GM13977 (cell line): ENCODE measurements at regions not wholly inside any gene's neighbourhood (a gene's known extent, or its start where the extent isn't known, plus 50 kb on each side); places are given as distances from the start of the nearest gene placed in this dataset.

Experiments
- DNase-seq: peaks from one replicate; pipeline ENCODE4 v3.0.0; 2012; ENCODE audit warnings: low spot score
- in situ Hi-C: fragments of 300-500 bp; cut with MboI; formaldehyde crosslinking; loops from one replicate; pipeline ENCODE4 v1.12.0; 2022; ENCODE audit warnings: low sequenced_read_pairs, low pct_unique_long_range_greater_than_20kb, mixed read lengths, inconsistent platforms; ENCODE audit not compliant: unreplicated experiment
- TF ChIP-seq, protein P1 (sequence below): IDR thresholded peaks from 2 replicates; pipeline ENCODE4 v1.5.1; 2012; ENCODE audit warnings: mild to moderate bottlenecking, control low read depth; ENCODE audit not compliant: insufficient read depth; ENCODE audit errors: extremely low read depth, missing control alignments

DNA sequence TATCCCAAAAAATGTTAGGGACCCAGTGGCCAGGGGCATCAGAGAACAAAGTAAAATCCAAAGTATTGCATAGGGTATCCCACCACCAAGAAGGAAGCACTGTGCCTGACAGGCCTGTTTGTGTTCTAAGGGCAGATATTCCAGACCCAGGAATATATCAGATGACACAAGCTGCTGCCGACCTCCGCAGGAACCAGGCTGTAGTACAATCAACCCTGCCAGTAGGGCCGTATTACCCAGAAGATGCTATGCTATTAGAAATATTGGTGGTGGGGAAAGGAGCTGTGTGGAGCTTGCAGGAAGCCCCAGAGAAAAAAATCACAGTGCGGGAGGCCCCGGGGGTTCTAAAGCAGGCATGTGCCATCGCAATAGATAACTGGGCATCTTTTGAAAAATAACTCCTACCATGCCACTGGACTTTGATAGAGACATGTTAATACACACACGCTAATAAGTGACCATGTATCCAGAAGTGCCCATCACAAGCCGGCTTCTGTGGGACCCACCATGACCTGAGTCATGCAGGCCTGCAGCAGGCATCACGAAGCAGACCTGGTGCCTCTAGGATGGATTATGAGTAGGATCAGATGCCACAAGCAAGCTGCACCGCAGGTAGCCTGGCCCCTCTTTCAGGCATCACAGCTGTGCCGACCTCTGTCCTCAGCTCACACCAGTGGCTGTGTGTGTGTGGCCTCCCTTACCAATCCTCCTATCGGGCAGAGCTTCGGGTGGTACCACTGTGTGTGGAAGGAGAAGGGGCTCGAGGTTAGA, 242.7 kb downstream of the BCL11B start:
- in situ Hi-C loops: no loop called here
- TF ChIP-seq, protein P1, sequence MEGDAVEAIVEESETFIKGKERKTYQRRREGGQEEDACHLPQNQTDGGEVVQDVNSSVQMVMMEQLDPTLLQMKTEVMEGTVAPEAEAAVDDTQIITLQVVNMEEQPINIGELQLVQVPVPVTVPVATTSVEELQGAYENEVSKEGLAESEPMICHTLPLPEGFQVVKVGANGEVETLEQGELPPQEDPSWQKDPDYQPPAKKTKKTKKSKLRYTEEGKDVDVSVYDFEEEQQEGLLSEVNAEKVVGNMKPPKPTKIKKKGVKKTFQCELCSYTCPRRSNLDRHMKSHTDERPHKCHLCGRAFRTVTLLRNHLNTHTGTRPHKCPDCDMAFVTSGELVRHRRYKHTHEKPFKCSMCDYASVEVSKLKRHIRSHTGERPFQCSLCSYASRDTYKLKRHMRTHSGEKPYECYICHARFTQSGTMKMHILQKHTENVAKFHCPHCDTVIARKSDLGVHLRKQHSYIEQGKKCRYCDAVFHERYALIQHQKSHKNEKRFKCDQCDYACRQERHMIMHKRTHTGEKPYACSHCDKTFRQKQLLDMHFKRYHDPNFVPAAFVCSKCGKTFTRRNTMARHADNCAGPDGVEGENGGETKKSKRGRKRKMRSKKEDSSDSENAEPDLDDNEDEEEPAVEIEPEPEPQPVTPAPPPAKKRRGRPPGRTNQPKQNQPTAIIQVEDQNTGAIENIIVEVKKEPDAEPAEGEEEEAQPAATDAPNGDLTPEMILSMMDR: no peak
- no peak for DNase-seq

DNA sequence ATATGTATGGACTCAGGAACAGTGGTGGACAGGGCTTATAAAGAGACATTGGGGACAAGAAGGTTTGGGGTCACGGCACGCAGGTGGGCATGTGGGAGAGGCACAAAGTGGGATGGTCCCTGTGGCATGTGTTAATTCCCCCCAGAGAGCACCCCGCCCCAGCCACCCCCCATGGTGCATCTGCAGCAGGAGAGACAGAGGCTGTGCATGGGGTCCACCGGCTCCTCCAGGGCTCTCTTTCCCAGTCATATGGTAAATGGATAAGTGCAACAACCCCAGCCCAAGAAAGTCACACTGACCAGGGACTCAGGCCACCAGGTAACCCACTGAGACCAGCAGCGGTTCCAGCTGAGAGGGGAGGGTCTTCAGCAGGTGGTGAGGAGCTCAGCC, 242.1 kb downstream of the BCL11B start:
- in situ Hi-C loops: no loop called here
- DNase-seq: no peak
- TF ChIP-seq, protein P1: no peak

DNA sequence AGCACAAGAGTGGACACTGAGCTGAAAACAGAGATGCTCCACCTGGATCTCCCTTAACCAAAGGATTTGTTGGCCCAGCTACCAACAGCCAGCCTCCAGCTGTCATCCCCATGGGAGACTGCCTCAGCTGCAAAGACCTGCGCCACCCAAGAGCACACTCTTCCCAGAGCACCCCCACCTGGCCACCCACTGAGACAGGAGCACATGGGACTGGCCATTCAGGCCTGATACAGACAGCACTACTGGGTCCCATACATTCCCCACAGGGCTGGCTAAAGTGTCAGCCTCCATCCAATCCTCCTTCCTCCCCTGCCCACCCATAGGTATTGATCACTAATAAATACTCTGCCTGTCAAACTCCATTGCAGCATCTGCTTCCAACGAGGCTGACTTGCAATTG, 241.5 kb downstream of the BCL11B start:
- in situ Hi-C loops: no loop called here
- TF ChIP-seq, protein P1: no peak
- no peak for DNase-seq

DNA sequence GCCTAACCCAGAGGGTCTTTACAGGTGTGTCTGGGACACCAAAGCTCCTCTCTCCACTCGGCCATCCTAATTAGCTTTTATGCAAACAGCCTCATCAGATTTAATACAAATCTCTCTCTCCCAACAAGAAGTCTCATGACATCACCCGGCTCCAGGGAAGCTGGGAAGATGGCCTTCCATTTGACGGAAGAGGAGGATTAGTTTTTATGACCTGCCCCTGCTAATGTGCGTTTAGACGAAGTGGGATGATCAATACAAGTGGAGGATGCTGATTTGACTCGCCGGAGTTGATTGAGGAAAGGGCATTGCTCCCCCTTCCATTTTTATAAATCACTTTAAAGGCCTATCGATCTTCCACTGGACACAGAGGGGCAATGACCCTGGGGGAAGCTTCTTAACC, 239.2 kb downstream of the BCL11B start:
- no peak for DNase-seq
- in situ Hi-C loops: no loop called here
- TF ChIP-seq, protein P1: no peak

DNA sequence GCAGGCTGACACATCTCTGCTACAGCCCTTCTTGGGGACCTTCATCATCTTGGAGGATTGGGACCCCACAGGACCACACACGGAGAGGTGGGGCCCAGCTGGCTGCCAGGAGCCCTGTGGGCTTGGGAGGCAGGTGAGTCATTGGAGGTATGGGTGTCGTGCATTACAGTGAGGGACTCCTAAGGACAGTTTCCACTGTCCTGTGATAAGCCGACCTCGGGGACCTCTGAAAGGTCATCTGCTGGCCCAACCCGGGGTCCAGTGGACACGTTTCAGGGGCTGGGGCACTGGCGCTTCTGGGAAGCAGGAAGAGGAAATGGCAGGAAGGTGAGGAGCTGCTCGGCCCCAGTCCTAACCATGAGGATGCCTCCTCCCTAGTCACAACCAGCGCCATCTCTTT, 238.0 kb downstream of the BCL11B start:
- DNase-seq: no peak
- in situ Hi-C loops: no loop called here
- TF ChIP-seq, protein P1: no peak

DNA sequence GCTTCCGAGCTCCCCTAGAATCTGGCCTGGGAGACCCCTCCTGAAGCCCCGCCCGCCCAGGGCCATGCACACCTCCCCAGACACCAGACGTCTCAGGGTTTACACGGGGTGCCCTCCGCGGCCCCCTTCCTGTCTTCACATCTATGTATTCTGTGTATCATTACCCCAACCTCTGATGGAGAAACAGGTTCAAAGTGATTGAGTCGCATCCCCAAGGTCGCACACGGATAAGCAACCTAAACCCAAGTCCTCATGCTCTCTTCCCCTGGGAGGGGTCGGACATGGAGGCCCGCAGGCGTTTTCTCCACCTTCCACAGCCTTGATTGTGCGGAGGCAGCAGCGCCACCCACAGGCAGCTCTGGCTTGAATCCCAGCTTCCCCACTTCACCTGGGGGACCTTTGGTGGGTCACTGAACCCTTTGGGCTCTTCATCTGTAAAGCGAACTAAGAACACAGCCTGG, 237.3 kb downstream of the BCL11B start:
- TF ChIP-seq, protein P1: no peak
- in situ Hi-C loops: no loop called here
- DNase-seq: no peak
